GM12864 (cell line): ENCODE measurements at regions not wholly inside any gene's neighbourhood (a gene's known extent, or its start where the extent isn't known, plus 50 kb on each side); places are given as distances from the start of the nearest gene placed in this dataset.
A peak's percentile ranks its signal among the peaks of the same experiment; 100 is the strongest.

Experiments
- DNase-seq: peaks from one replicate; pipeline ENCODE4 v3.0.0-alpha.2; 2011; ENCODE audit warnings: low read depth
- H3K4me3 ChIP-seq: 2 replicates; pipeline ENCODE4 v1.5.1; 2011; ENCODE audit warnings: mild to moderate bottlenecking, low read depth, low read length, control low read depth
- TF ChIP-seq, protein P1 (sequence below): IDR thresholded peaks from 2 replicates; pipeline ENCODE4 v1.5.1; 2011; ENCODE audit warnings: low read depth, mild to moderate bottlenecking, moderate library complexity, low read length, control low read depth, inconsistent platforms; ENCODE audit errors: missing control alignments

DNA sequence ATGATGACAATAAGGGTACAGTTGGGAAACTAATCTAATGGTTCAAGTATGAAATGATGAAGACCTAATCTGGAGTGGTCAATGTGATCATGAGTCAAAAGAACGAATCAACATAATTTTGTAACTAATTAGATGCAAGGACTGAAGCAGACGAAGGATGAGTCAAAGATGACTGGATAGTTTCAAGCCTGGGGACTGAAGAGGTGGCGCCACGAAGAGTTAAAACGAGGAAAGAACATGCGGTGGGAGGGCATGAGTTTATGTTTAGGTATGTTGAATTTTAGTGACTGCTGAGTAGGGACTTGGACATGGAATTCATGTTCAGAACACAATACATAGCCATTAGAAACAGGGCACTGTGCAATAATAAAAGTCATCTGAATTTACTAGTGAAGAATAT, 221.5 kb upstream of the FAM241A start:
- no peak for DNase-seq
- TF ChIP-seq, protein P1, sequence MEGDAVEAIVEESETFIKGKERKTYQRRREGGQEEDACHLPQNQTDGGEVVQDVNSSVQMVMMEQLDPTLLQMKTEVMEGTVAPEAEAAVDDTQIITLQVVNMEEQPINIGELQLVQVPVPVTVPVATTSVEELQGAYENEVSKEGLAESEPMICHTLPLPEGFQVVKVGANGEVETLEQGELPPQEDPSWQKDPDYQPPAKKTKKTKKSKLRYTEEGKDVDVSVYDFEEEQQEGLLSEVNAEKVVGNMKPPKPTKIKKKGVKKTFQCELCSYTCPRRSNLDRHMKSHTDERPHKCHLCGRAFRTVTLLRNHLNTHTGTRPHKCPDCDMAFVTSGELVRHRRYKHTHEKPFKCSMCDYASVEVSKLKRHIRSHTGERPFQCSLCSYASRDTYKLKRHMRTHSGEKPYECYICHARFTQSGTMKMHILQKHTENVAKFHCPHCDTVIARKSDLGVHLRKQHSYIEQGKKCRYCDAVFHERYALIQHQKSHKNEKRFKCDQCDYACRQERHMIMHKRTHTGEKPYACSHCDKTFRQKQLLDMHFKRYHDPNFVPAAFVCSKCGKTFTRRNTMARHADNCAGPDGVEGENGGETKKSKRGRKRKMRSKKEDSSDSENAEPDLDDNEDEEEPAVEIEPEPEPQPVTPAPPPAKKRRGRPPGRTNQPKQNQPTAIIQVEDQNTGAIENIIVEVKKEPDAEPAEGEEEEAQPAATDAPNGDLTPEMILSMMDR: no peak
- no peak overlapping the region for H3K4me3 ChIP-seq

DNA sequence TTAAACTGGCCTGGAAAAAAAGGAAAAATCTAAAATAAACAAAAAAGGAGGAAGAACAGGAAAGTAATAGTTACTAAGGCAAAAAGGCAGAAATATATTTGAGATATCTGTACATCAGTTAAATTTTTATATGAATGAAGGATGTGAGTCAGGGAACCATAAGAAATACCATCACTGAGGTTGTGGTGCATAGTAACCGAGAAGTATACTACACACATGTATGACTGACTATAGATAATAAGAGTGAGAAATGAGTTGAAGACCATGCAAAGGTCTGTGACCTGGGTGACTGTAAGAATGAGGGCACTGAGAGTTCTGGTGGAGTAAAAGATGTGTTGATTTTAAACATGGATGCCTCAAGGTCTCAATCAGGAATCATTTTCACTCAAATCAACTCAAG, 220.6 kb upstream of the FAM241A start:
- DNase-seq: no peak
- TF ChIP-seq, protein P1: no peak
- no peak overlapping the region for H3K4me3 ChIP-seq

DNA sequence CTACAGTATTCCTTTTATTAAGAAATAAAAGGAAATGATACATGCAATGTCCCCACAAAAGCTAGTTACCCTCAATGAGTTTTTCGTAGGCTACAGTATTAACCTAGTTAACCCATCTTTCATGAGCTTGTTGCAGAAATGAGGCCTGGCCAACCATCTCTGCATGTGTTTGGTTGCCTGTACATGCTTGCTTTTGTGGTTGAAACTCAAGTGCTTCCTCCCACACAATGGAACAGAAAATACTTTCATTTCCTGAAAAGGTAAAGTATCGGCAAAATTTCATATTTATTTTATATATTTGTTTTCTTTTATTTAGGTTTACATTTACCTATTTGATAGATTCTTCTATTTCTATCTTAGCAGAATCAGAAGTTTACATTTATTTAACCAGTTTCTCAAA, 214.6 kb upstream of the FAM241A start:
- H3K4me3 ChIP-seq: no peak overlapping the region
- TF ChIP-seq, protein P1: no peak
- DNase-seq: peak; percentile 51

DNA sequence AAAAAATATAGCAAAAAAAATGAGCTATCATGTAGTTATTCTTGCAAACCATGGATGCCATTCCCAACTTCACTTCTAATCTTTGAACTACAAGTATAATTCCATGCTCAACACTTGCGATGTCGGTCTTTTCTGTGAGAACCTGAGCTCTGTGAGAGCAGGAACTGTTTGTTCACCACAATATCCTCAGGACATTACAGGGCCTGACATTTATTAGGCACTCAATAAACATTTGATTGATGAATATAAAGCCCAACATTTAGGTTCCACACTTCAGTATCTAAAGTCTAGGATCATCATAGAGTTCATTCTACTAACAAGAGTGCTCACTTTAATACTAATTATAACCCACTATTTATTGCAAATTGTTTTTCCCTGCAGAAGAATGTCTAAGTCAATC, 211.6 kb upstream of the FAM241A start:
- no peak for DNase-seq
- TF ChIP-seq, protein P1: no peak
- H3K4me3 ChIP-seq: no peak overlapping the region

DNA sequence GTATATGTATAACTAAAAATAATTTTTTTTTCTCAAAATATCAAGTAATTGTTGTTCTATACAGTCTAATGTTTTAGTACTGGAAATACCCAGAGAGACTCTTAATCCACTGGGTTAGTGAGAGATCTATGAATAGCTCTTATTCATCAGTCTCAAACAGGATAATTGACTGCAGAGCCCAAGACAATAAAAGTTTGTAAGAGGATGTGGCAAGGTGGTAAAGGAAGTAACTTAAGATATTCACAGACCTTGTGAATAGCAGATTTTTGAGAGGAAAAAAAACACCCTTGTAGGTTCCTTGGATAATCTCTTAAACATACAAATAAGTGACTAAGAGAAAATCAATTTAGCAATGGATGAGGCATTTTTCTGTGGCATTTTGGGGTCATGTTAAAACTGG, 210.9 kb upstream of the FAM241A start:
- TF ChIP-seq, protein P1: no peak
- DNase-seq: no peak
- no peak overlapping the region for H3K4me3 ChIP-seq

DNA sequence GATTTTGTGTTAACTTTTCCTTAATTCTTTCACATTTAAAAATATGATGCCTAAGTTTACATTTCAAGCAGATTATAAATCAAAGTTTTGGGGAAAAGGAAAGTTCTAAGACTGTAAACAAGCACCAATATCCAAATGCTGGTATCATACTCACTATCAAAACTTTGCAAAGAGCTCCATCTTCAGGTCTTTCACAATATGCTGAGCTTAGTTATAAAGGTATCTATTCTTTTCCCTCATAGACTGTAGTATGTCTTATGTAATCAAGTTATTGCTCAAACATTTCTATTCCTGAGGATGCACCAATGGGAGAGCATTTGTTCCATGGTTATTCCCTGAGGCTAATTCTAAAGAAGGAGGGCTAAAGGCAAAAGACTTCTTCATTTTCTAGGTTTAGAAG, 207.9 kb upstream of the FAM241A start:
- TF ChIP-seq, protein P1: peak; percentile 34
- no peak for DNase-seq
- no peak overlapping the region for H3K4me3 ChIP-seq

DNA sequence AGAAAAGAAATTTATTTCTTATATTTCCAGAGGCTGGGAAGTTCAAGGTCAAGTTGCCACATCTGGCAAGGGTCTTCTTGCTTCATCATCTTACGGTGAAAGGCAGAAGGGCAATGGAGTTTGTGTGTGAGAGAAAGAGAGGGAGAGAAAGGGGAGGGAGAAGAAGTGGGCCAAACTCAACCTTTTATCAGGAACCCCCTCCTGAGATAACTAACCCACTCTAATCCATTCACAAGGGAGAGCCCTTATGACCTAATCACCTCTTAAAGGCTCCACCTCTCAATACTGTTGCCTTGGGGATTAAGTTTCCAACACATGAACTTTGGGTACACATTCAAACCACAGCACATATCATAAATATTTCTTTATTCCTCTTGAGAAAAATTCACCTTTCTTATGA, 203.3 kb upstream of the FAM241A start:
- TF ChIP-seq, protein P1: no peak
- H3K4me3 ChIP-seq: no peak overlapping the region
- no peak for DNase-seq
